Heart right ventricle (tissue), 16 donors: ENCODE measurements at regions not wholly inside any gene's neighbourhood (a gene's known extent, or its start where the extent isn't known, plus 50 kb on each side); places are given as distances from the start of the nearest gene placed in this dataset.

ENCODE experiments used
- ATAC-seq, 8 donors: fragments of 200-7000 bp; cut with Tn5 transposase; one replicate each; pipeline ENCODE4 v1.9.1; 2020; ENCODE audit warnings: mild to moderate bottlenecking in 8 of 8, moderate library complexity in 8 of 8, moderate number of reproducible peaks in 1 of 8
- DNase-seq, 2 donors: peaks; one replicate each; pipeline ENCODE4 v3.0.0-alpha.2; 2020
- H3K27ac ChIP-seq, 10 donors: fragments of 200-600 bp; sonication (generic) in 2 of 10; one replicate each; pipeline versions ENCODE4 v1.5.0 to v1.8.0; 2020 to 2022; ENCODE audit warnings: mild to moderate bottlenecking in 3 of 10
- H3K27me3 ChIP-seq, 7 donors: fragments of 200-600 bp; one replicate each; pipeline ENCODE4 v1.8.0; 2021 to 2022; ENCODE audit warnings: mild to moderate bottlenecking in 2 of 7
- H3K36me3 ChIP-seq, 9 donors: fragments of 200-600 bp; sonication (generic) in 1 of 9; one replicate each; pipeline versions ENCODE4 v1.5.0 to v1.8.0; 2020 to 2022; ENCODE audit warnings: mild to moderate bottlenecking in 2 of 9
- H3K4me1 ChIP-seq, 9 donors: fragments of 200-600 bp; sonication (generic) in 1 of 9; one replicate each; pipeline versions ENCODE4 v1.5.0 to v1.8.0; 2020 to 2022; ENCODE audit warnings: mild to moderate bottlenecking in 4 of 9
- H3K4me3 ChIP-seq, 10 donors: fragments of 200-600 bp; sonication (generic) in 2 of 10; one replicate each; pipeline versions ENCODE4 v1.5.0 to v1.8.0; 2020 to 2022; ENCODE audit warnings: mild to moderate bottlenecking in 7 of 10, moderate library complexity in 2 of 10
- H3K9me3 ChIP-seq, 11 donors: fragments of 200-600 bp in 10 of 11; sonication (generic) in 2 of 11; one replicate each; pipeline versions ENCODE4 v1.5.0 to v1.8.0; 2013 to 2022; ENCODE audit warnings: mild to moderate bottlenecking in 2 of 11, control low read depth in 1 of 11, moderate library complexity in 1 of 11
- WGBS, 2 donors: extraction: QIAGEN DNeasy Blood & Tissue Kit; methylation state at CpG; one replicate each; pipeline ENCODE4 v1.1.7; 2013; ENCODE audit warnings: inconsistent platforms in 1 of 2; 5-methylcytosine and 5-hydroxymethylcytosine counted together
- intact Hi-C, 10 donors: fragments of 100-400 bp; cut with DNase I; formaldehyde crosslinking; loops; one replicate each; pipeline versions ENCODE4 v1.11.1 to v1.14.2; 2022
- TF ChIP-seq, protein P1 (sequence below), 9 donors: fragments of 200-600 bp; sonication (generic) in 2 of 9; IDR thresholded peaks; one replicate each; pipeline versions ENCODE4 v1.5.0 to v1.8.0; 2021 to 2022; ENCODE audit warnings: antibody characterized with exemption in 9 of 9, mild to moderate bottlenecking in 5 of 9, moderate library complexity in 1 of 9
- donor health status: Arrhythmogenic right ventricular cardiomyopathy.
- donor health status: ischemic (EF 13 %, LVEDD 7.1; RV severe dilation, severe dysfunction).
- donor health status: healthy with polysubstance abuse.
- donor health status: DM: no; HTN: yes; CAD: no.
- donor health status: DM: no; HTN: no; CAD: no.
- donor health status: ischemic (EF 25% LVEDD 6.9; RV normal size, moderate dysfunction).
- donor health status: ischemic (EF 25% LVEDD 5.7; RV mildly dilated, moderate dysfunction).
- donor health status: healthy.
- donor health status: DM: yes; HTN: yes; CAD: no.
- donor health status: Ischemic cardiomyopathy.
- donor health status: ischemic (EF 35%, LVEDD 5.7; RV mildly dilated, moderate dysfunction).
- donor health status: nonischemic (EF 11% LVEDD 7.7; RV severe dilation, severe dysfunction).
- donor health status: DM: yes; HTN: yes; CAD: no.
- donor health status: PGD.
- donor health status: ischemic (EF 29% LVEDD 5.4; RV normal size, mild dysfunction).
- donor health status: nonischemic (EF 23%, LVEDD 6.1; RV moderate dilation, normal function).

- TF ChIP-seq, protein P1, sequence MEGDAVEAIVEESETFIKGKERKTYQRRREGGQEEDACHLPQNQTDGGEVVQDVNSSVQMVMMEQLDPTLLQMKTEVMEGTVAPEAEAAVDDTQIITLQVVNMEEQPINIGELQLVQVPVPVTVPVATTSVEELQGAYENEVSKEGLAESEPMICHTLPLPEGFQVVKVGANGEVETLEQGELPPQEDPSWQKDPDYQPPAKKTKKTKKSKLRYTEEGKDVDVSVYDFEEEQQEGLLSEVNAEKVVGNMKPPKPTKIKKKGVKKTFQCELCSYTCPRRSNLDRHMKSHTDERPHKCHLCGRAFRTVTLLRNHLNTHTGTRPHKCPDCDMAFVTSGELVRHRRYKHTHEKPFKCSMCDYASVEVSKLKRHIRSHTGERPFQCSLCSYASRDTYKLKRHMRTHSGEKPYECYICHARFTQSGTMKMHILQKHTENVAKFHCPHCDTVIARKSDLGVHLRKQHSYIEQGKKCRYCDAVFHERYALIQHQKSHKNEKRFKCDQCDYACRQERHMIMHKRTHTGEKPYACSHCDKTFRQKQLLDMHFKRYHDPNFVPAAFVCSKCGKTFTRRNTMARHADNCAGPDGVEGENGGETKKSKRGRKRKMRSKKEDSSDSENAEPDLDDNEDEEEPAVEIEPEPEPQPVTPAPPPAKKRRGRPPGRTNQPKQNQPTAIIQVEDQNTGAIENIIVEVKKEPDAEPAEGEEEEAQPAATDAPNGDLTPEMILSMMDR (IDR thresholded peaks at IDR 0.05), result no peak
- Histone ChIP-seq H3K36me3 (no peaks in the 10 kb centered on the region), H3K27ac (no peak overlapping the region), H3K27me3 (no peaks in the 10 kb centered on the region), H3K4me1 (no peaks in the 10 kb centered on the region), H3K9me3 (peaks cover 0 to 5% (median 0%) of the 10 kb centered on the region in 11 donors), H3K4me3 (no peak overlapping the region)
- 81 to 83% methylated on average over 3 of the region's 3 CpGs for WGBS, 2 donors
- intact Hi-C loops, result no loop called here
- no peak for ATAC-seq
- no peak for DNase-seq
Measured at GRCh38 chr6:155828989-155829388, 373.4 kb upstream of the NOX3 start.

DNA sequence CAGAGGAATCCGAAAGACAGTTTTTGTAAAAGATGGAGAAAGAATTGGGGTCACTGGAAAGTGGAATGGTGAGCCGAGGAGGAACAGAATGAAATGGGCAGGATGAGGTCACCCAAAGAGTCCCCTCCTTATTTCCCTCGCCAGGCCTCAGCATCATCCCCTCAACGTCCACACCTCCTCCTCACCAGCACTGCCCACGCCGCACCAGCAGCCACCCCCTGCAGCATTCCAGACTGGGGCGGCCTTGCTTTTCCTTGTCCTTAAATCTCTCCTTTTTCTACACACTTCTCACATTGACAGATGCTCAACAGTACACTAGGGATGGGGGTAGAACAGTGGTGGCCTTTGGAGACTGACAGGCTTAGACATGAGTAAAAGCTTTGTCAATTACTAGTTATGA, 363.1 kb upstream of the NOX3 start:
- Histone ChIP-seq H3K27me3 (no peaks in the 10 kb centered on the region), H3K27ac (no peak overlapping the region), H3K36me3 (no peaks in the 10 kb centered on the region), H3K4me3 (no peak overlapping the region), H3K9me3 (peaks cover 0 to 5% (median 0%) of the 10 kb centered on the region in 11 donors), H3K4me1 (no peaks in the 10 kb centered on the region)
- ATAC-seq (no peak), DNase-seq (no peak)
- WGBS, 2 donors, result 71 to 84% methylated on average over 7 of the region's 7 CpGs
- intact Hi-C loops, result no loop called here
- TF ChIP-seq, protein P1 (IDR thresholded peaks at IDR 0.05), result no peak

- Histone ChIP-seq H3K9me3 (no peaks in the 10 kb centered on the region), H3K4me3 (no peak overlapping the region), H3K4me1 (no peaks in the 10 kb centered on the region), H3K36me3 (no peaks in the 10 kb centered on the region), H3K27me3 (no peaks in the 10 kb centered on the region), H3K27ac (no peak overlapping the region)
- intact Hi-C loops, result no loop called here
- TF ChIP-seq, protein P1 (IDR thresholded peaks at IDR 0.05), result no peak
- 84% methylated on average over 5 of the region's 5 CpGs for WGBS, 2 donors
- DNase-seq (no peak), ATAC-seq (no peak)
Measured at GRCh38 chr6:155813548-155813947, 357.9 kb upstream of the NOX3 start.

GRCh38 chr6:155807243-155807642, 351.6 kb upstream of the NOX3 start:
- no peak overlapping the region for H3K27ac ChIP-seq
- no peaks in the 10 kb centered on the region for H3K36me3 ChIP-seq
- 78 to 91% methylated on average over 6 of the region's 6 CpGs for WGBS, 2 donors
- intact Hi-C loops, result no loop called here
- no peaks in the 10 kb centered on the region for H3K27me3 ChIP-seq
- H3K4me3 ChIP-seq, result no peak overlapping the region
- no peak for ATAC-seq
- no peak for DNase-seq
- no peaks in the 10 kb centered on the region for H3K4me1 ChIP-seq
- H3K9me3 ChIP-seq, result peaks cover 0 to 8% (median 0%) of the 10 kb centered on the region in 11 donors
- TF ChIP-seq, protein P1 (IDR thresholded peaks at IDR 0.05), result no peak
